Astrocyte (in vitro differentiated cells and primary cell): ENCODE measurements at regions not wholly inside any gene's neighbourhood (a gene's known extent, or its start where the extent isn't known, plus 50 kb on each side); places are given as distances from the start of the nearest gene placed in this dataset.

Experiments
- DNase-seq: peaks from one replicate; pipeline ENCODE4 v3.0.0-alpha.2; 2010; ENCODE audit warnings: low read depth
- FAIRE-seq: peaks from 2 replicates; lab custom pipeline; 2011; peaks lifted over from hg19 to GRCh38; lab: Jason Lieb, UNC
- H2AFZ ChIP-seq: 2 replicates; pipeline ENCODE4 v1.6.0; 2012; ENCODE audit warnings: low read depth, low read length, inconsistent platforms
- H3K27ac ChIP-seq: 2 replicates; pipeline ENCODE4 v1.5.1; 2011; ENCODE audit warnings: low read depth, low read length, inconsistent platforms
- H3K27me3 ChIP-seq: 2 replicates; pipeline ENCODE4 v1.6.0; 2011; ENCODE audit warnings: low read length, inconsistent platforms; ENCODE audit not compliant: insufficient read depth
- H3K36me3 ChIP-seq: 2 replicates; pipeline ENCODE4 v1.5.1; 2011; ENCODE audit warnings: low read length, inconsistent platforms; ENCODE audit not compliant: insufficient read depth
- H3K4me1 ChIP-seq: 2 replicates; pipeline ENCODE4 v1.5.1; 2011; ENCODE audit warnings: low read length, inconsistent platforms; ENCODE audit not compliant: insufficient read depth
- H3K4me2 ChIP-seq: 2 replicates; pipeline ENCODE4 v1.6.0; 2012; ENCODE audit warnings: low read length, inconsistent platforms
- H3K4me3 ChIP-seq: 2 replicates; pipeline ENCODE4 v1.5.1; 2011; ENCODE audit warnings: low read depth, mild to moderate bottlenecking, low read length, inconsistent platforms; ENCODE audit not compliant: insufficient read depth
- H3K79me2 ChIP-seq: 2 replicates; pipeline ENCODE4 v1.6.0; 2012; ENCODE audit warnings: mild to moderate bottlenecking, low read length, inconsistent platforms; ENCODE audit not compliant: insufficient read depth
- H3K9ac ChIP-seq: 2 replicates; pipeline ENCODE4 v1.6.0; 2012; ENCODE audit warnings: mild to moderate bottlenecking, low read length, inconsistent platforms
- H3K9me3 ChIP-seq: 2 replicates; pipeline ENCODE4 v1.5.1; 2012; ENCODE audit warnings: low read depth, mild to moderate bottlenecking, low read length, inconsistent platforms; ENCODE audit not compliant: insufficient read depth
- H4K20me1 ChIP-seq: 2 replicates; pipeline ENCODE4 v1.6.0; 2012; ENCODE audit warnings: low read length, inconsistent platforms; ENCODE audit not compliant: insufficient read depth
- H3K27ac Mint-ChIP-seq: one replicate; pipeline ENCODE4 v1.8.0; 2021; ENCODE audit warnings: mild to moderate bottlenecking, mixed read lengths; ENCODE audit not compliant: unreplicated experiment
- H3K27me3 Mint-ChIP-seq: one replicate; pipeline ENCODE4 v1.8.0; 2021; ENCODE audit warnings: low read depth, mixed read lengths; ENCODE audit not compliant: unreplicated experiment
- H3K36me3 Mint-ChIP-seq: one replicate; pipeline ENCODE4 v1.8.0; 2021; ENCODE audit warnings: low read depth, mixed read lengths; ENCODE audit not compliant: unreplicated experiment
- H3K4me1 Mint-ChIP-seq: one replicate; pipeline ENCODE4 v1.8.0; 2021; ENCODE audit warnings: low read depth, mixed read lengths; ENCODE audit not compliant: unreplicated experiment
- H3K4me3 Mint-ChIP-seq: one replicate; pipeline ENCODE4 v1.8.0; 2021; ENCODE audit warnings: mild to moderate bottlenecking, moderate library complexity, mixed read lengths; ENCODE audit not compliant: unreplicated experiment
- H3K9me3 Mint-ChIP-seq: one replicate; pipeline ENCODE4 v1.8.0; 2021; ENCODE audit warnings: mild to moderate bottlenecking, mixed read lengths; ENCODE audit not compliant: unreplicated experiment
- EZH2 ChIP-seq: IDR thresholded peaks from 2 replicates; pipeline ENCODE4 v1.6.1; 2012; ENCODE audit warnings: mild to moderate bottlenecking, low read length, inconsistent platforms; ENCODE audit not compliant: insufficient read depth
- TF ChIP-seq, protein P1 (sequence below): IDR thresholded peaks from 2 replicates; pipeline ENCODE4 v1.5.1; 2011; ENCODE audit warnings: low read depth, mild to moderate bottlenecking, inconsistent platforms, low read length, moderate library complexity; ENCODE audit not compliant: insufficient read depth

GRCh38 chr16:82533189-82533588 lies 93.6 kb upstream of the CDH13 start:
- TF ChIP-seq, protein P1, sequence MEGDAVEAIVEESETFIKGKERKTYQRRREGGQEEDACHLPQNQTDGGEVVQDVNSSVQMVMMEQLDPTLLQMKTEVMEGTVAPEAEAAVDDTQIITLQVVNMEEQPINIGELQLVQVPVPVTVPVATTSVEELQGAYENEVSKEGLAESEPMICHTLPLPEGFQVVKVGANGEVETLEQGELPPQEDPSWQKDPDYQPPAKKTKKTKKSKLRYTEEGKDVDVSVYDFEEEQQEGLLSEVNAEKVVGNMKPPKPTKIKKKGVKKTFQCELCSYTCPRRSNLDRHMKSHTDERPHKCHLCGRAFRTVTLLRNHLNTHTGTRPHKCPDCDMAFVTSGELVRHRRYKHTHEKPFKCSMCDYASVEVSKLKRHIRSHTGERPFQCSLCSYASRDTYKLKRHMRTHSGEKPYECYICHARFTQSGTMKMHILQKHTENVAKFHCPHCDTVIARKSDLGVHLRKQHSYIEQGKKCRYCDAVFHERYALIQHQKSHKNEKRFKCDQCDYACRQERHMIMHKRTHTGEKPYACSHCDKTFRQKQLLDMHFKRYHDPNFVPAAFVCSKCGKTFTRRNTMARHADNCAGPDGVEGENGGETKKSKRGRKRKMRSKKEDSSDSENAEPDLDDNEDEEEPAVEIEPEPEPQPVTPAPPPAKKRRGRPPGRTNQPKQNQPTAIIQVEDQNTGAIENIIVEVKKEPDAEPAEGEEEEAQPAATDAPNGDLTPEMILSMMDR, result no peak
- no peak for TF ChIP-seq EZH2
- H3K4me2 ChIP-seq, result no peak overlapping the region
- peaks cover 2% of the 10 kb centered on the region for H3K27me3 ChIP-seq
- no peaks in the 10 kb centered on the region for H3K79me2 ChIP-seq
- no peaks in the 10 kb centered on the region for H3K9me3 Mint-ChIP-seq
- no peak for DNase-seq
- H3K27ac ChIP-seq, result no peak overlapping the region
- H3K36me3 Mint-ChIP-seq, result no peaks in the 10 kb centered on the region
- no peaks in the 10 kb centered on the region for H3K9me3 ChIP-seq
- H4K20me1 ChIP-seq, result no peaks in the 10 kb centered on the region
- no peak overlapping the region for H2AFZ ChIP-seq
- H3K4me3 Mint-ChIP-seq, result no peak overlapping the region
- no peak overlapping the region for H3K27ac Mint-ChIP-seq
- H3K4me3 ChIP-seq, result no peak overlapping the region
- H3K27me3 Mint-ChIP-seq, result peaks cover under 1% of the 10 kb centered on the region
- no peak overlapping the region for H3K9ac ChIP-seq
- no peaks in the 10 kb centered on the region for H3K4me1 Mint-ChIP-seq
- FAIRE-seq, result no peak
- H3K4me1 ChIP-seq, result no peaks in the 10 kb centered on the region
- no peaks in the 10 kb centered on the region for H3K36me3 ChIP-seq

GRCh38 chr16:82530883-82531282 lies 95.9 kb upstream of the CDH13 start:
- no peaks in the 10 kb centered on the region for H3K4me1 Mint-ChIP-seq
- H3K4me1 ChIP-seq, result no peaks in the 10 kb centered on the region
- DNase-seq (no peak), FAIRE-seq (no peak)
- peaks cover 3% of the 10 kb centered on the region for H3K27me3 Mint-ChIP-seq
- H3K9ac ChIP-seq, result no peak overlapping the region
- no peaks in the 10 kb centered on the region for H3K36me3 ChIP-seq
- no peaks in the 10 kb centered on the region for H3K9me3 Mint-ChIP-seq
- no peak overlapping the region for H3K4me2 ChIP-seq
- no peak overlapping the region for H2AFZ ChIP-seq
- H3K36me3 Mint-ChIP-seq, result no peaks in the 10 kb centered on the region
- no peak overlapping the region for H3K4me3 Mint-ChIP-seq
- H4K20me1 ChIP-seq, result no peaks in the 10 kb centered on the region
- H3K27ac ChIP-seq, result no peak overlapping the region
- no peak overlapping the region for H3K27ac Mint-ChIP-seq
- no peaks in the 10 kb centered on the region for H3K9me3 ChIP-seq
- no peak for TF ChIP-seq EZH2
- TF ChIP-seq, protein P1, result no peak
- H3K27me3 ChIP-seq, result peaks cover 4% of the 10 kb centered on the region
- H3K4me3 ChIP-seq, result no peak overlapping the region
- no peaks in the 10 kb centered on the region for H3K79me2 ChIP-seq

GRCh38 chr16:82527101-82527500 lies 99.7 kb upstream of the CDH13 start:
- Histone ChIP-seq H3K27me3 (peaks cover 4% of the 10 kb centered on the region), H2AFZ (no peak overlapping the region), H3K4me2 (no peak overlapping the region), H3K36me3 (no peaks in the 10 kb centered on the region), H4K20me1 (no peaks in the 10 kb centered on the region), H3K9me3 (no peaks in the 10 kb centered on the region), H3K4me1 (no peaks in the 10 kb centered on the region), H3K27ac (no peak overlapping the region), H3K4me3 (no peak overlapping the region), H3K79me2 (no peaks in the 10 kb centered on the region), H3K9ac (no peak overlapping the region)
- H3K27ac Mint-ChIP-seq, result no peak overlapping the region
- peaks cover 5% of the 10 kb centered on the region for H3K4me1 Mint-ChIP-seq
- peaks cover 3% of the 10 kb centered on the region for H3K36me3 Mint-ChIP-seq
- no peak for TF ChIP-seq EZH2
- TF ChIP-seq, protein P1, result no peak
- no peak overlapping the region for H3K4me3 Mint-ChIP-seq
- peaks cover 3% of the 10 kb centered on the region for H3K27me3 Mint-ChIP-seq
- FAIRE-seq, result no peak
- no peak for DNase-seq
- H3K9me3 Mint-ChIP-seq, result peaks cover 10% of the 10 kb centered on the region
